Stimulated activated CD8-positive, alpha-beta memory T cell treated with anti-CD3 and anti-CD28 coated beads, Interleukin-4, amount 100 ng/mL, for 48 hours (primary cell): ENCODE measurements at regions not wholly inside any gene's neighbourhood (a gene's known extent, or its start where the extent isn't known, plus 50 kb on each side); places are given as distances from the start of the nearest gene placed in this dataset.

Experiments
- DNase-seq: peaks from one replicate; pipeline ENCODE4 v3.0.0-alpha.2; 2020

DNA sequence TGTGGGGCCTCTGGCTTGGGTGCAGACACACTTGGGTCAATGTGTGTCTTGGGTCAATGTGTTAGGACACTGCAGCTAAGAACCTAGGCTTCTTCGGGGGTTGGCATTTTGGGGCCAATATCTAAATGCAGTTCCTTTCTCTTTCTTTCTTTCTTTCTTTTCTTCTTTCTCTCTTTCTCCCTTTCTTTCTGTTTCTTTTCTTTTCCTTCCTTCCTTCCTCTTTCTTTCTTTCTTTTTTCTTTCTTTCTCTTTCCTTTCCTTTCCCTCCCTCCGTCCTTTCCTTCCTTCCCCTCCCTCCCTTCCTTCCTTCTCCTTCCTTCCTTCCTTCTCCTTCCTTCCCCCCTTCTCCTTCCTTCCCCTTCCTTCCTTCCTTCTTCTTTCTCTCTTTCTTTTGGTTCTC lies 57.7 kb upstream of the OSR1 start:
- no peak for DNase-seq

DNA sequence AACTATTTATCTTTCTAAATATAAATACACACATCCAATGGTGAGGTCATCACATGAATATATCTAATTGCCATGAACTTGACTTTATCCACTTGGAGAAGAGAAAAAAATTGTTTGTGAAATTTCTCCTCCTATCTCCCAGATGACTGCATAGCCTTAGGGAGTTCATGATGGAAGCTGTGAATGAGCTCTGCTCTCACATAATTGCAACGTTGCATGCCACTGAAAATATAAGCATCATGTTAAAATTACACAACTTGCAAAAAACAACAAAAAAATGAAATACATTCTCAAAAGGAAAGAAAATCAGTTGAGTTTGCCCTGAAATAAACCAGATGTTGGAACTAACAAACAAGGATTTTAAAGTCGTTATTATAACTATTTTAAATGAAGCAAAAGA lies 50.6 kb upstream of the OSR1 start:
- DNase-seq, result no peak

DNA sequence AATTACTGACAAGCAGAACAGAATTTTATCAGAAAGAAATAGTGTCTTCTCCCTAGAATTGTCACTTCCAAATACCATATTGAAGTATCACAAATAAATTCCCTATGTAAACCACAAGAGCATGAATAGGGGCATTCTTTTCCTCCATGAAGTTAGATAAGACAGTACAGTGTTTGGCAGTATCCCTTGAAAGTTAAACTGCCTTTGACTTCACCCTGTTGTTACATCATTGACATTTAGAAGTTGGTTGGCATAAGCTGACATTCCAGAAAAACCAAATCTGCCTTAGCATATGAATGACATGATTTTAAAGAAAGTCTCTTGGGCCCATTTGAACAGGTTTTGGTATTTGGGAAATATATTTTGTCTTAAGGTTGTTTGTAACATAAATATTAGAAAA lies 50.2 kb upstream of the OSR1 start:
- DNase-seq, result no peak
